Activated CD4-positive, CD25-positive, alpha-beta regulatory T cell (primary cell): ENCODE measurements at regions not wholly inside any gene's neighbourhood (a gene's known extent, or its start where the extent isn't known, plus 50 kb on each side); places are given as distances from the start of the nearest gene placed in this dataset.
"Not testable (repeated sequence)": the region's sequence is repeated elsewhere in the genome, so short reads cannot be mapped to it uniquely, and the experiment has no call there.

Experiments
- DNase-seq, 4 experiments: peaks; one replicate each; lab custom pipeline; 2025; lab: John Stamatoyannopoulos, UW

- DNase-seq = not testable (repeated sequence)
Observed at GRCh38 chr1:5766996-5767395, 225.2 kb downstream of the NPHP4 start.

GRCh38 chr1:5765997-5766913 lies 226.0 kb downstream of the NPHP4 start:
- DNase-seq = no peak

DNA sequence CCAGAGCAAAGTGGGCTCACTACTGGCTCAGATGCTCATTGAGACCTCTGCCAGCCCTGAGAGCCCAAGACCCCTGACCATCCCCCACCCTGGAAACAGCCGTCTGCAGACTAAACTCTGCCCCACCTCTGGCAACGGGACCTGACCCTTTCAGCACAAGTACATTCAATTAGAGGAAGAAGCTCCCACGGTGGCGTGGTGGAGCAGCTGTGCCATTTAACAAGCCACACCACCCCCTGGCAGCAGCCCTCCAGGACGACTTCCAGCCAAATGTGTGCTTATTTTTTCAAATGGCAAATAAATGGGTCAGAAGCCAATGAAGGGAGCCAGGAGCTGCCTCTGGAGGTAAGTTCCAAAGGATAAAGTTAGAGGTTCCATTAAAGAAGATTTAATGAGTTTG lies 226.7 kb downstream of the NPHP4 start:
- no peak for DNase-seq

DNA sequence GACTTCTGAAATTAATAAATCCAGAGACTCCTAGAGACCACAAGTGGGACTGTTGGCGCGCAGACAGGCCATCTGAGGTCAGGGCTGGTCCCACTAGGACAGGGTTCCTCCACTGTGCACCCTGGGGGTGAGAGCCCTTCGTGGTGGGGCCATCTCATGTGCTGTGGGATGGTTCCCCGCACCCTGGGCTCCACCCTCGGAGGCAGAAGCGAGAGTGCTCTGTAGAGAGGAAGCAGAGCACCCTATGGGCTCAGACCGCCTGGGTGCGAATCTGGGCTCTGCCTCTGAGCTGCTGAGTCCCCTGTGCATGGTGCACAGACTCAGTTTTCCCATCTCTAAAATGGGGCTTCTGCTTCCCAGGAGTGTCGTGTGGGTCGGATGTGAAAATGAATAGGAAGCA lies 227.3 kb downstream of the NPHP4 start:
- no peak for DNase-seq

DNA sequence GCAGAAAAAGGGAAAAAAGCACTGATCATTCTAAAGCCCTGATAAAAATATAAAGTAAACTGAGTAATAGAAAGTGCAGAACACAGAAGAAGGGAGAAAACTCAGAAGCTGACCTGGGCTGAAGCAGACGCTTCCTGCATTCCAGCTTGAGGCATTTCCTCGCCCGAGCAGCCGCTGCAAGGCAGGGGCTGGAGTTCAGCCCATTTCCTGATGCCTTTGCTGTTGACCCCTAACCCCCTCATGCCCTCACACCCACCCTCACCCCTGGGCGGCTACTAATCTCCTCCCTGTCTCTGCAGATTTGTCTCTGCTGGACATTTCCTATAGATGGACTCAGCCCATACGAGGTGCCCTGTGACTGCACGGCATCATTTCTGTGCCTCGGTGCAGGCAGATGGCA lies 227.8 kb downstream of the NPHP4 start:
- no peak for DNase-seq

- no peak for DNase-seq
Observed at GRCh38 chr1:5763696-5764370, 228.4 kb downstream of the NPHP4 start.

- DNase-seq = no peak
Observed at GRCh38 chr1:5758859-5759578, 233.2 kb downstream of the NPHP4 start.

GRCh38 chr1:5758000-5758858 lies 234.0 kb downstream of the NPHP4 start:
- DNase-seq = no peak

DNA sequence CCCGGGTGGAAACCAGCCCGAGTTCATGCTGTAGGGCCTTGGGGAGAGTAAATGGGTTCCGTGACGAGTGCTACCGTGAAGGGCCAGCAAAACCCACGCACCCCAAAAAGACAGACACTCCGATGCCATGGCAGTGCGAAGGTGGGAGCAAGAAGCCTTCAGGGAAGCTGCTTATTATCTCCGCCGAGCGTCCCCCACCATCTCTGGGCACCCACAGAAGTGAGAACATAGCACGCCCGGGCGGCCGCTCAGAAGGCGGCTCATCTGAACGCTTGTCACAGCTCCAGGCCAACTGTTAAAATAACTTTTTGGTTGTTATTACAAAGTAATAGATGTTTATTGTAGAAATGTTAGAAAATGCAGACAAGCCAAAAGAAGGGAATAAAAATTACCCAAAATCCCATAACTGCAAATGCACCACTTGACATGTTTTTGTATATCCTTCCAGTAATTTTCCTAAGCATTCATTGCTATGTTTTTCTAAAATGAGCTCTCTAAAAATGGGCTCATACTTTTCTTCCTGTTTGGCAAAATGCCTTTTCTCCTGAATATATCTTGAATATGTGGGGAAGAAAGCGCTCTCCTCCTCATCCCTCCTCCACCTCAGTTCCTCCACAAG lies 234.9 kb downstream of the NPHP4 start:
- no peak for DNase-seq

GRCh38 chr1:5756434-5757186 lies 235.6 kb downstream of the NPHP4 start:
- DNase-seq = no peak

DNA sequence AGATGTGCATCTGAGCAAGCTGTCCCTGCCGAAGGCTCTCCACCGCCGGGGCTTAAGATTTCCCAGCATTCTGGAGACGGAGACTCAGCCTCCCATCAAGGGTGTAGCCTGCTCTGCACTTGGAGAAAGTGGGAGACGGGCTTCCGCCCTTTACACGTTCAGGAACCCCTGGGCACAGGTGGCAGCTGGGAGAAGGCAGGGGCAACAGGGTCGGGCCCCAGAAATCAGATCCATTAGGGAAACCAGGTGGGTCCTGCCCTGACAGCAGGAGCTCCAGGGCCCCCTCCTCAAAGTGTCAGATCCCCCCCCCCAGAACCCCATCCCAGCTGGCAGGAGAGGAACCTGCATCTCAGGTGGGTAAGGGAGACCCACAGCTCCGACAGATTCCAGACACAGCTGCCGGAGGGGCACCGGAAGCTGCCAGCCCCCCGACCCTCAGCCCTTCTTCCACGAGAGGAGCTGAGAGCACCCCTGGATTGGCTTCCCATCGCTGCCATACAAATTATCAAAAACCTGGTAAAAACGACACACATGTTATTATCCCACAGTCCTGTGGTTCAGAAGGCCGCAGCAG lies 236.6 kb downstream of the NPHP4 start:
- DNase-seq = no peak

- no peak for DNase-seq
Observed at GRCh38 chr1:5754817-5755551, 237.2 kb downstream of the NPHP4 start.

DNA sequence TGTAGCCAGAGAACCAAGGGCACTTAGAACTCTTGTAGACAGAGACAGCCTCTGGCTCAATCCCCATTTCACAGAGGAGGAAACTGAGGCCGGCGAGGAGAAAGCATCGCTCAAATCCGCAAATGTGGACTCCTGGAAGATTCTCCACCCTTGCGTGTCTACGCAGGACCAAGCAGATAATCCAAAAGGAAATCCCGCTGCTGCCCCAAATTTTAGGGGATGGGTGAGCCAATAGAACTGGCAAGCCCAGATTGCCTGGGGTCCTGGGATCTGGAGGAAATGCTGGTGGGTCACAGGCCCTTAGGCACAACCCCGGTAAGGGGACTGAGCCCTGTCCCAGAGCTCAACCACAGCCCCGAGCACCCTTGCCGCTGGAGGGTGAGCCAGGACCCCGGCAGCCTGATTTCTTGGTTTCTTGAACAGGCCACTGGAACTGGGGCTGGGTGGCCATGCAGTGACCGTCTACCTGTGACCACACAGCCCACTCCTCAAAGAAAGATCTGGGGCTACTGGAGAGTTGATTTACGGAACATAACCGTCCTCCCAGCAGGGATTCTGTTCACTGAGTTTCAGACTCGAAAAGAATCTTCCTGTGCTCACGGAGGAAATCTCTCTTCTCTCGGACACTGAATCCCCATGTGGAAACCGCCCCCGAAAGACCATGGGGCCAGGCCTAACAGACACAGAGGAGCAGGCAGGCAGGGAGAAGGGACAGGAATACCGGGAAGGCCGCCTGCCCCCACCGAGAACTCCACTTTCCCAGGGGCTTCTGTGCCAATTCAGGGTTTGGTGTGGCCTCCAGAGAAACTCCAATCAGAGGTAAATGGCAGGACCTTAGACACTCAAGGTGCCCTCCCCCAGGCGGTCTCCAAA lies 238.4 kb downstream of the NPHP4 start:
- no peak for DNase-seq

DNA sequence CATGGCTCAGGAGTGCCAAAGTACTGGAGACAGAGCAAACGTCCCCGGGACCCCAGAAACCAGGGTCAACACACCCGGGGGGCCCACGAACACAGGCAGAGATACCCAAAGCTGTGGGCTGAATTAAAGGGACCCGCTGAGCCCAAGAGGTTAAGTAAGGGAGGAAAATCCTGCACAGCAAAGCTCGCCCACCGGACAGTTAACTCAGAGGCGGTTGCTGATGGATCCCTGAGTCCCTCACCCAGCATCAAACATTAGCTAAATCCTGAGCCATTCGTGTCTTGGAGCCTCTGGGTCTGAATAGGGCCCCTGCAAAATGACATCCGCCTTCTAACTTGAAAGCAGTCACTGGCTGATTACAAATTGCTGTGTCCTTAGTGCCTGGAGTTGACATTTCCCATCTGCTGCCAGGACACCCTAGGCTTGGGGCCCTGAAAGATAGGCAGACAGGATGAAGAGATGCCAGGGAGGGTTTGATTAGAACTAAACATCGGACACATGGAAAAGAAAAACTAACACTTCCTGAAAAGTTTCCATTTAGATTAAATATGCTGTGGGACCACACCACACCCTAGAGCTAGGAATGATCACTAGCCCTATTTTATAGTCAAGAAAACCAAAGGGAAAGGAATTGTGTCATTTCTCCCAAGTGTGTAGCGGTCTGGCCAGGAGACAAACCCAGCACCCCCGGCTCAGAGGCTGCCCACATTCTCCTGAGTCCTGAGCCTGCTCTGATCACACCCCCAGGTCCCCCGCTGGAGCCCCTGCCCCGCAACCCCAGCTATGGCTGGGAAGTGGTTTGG lies 239.3 kb downstream of the NPHP4 start:
- no peak for DNase-seq

GRCh38 chr1:5751833-5752745 lies 240.1 kb downstream of the NPHP4 start:
- DNase-seq = no peak

GRCh38 chr1:5751163-5751540 lies 241.1 kb downstream of the NPHP4 start:
- no peak for DNase-seq
